ENCODE measurements at regions not wholly inside any gene's neighbourhood (a gene's known extent, or its start where the extent isn't known, plus 50 kb on each side); places are given as distances from the start of the nearest gene placed in this dataset.

GRCh38 chr10:128744092-128744491 lies 617.9 kb upstream of the MKI67 start:
- CTCF ChIA-PET: no interaction called here
- no peak overlapping the region for H3K4me3 Mint-ChIP-seq
- no peaks in the 10 kb centered on the region for H3K9me3 Mint-ChIP-seq (ENCODE audit: insufficient read depth)
- H3K36me3 Mint-ChIP-seq (ENCODE audit: low read depth): no peaks in the 10 kb centered on the region
- ATAC-seq (no peak), DNase-seq (no peak)
- POLR2A ChIA-PET: no interaction called here
- no peaks in the 10 kb centered on the region for H3K4me1 Mint-ChIP-seq (ENCODE audit: low read depth)
- H3K27ac Mint-ChIP-seq: no peak overlapping the region
- H3K27me3 Mint-ChIP-seq (ENCODE audit: low read depth): no peaks in the 10 kb centered on the region

DNA sequence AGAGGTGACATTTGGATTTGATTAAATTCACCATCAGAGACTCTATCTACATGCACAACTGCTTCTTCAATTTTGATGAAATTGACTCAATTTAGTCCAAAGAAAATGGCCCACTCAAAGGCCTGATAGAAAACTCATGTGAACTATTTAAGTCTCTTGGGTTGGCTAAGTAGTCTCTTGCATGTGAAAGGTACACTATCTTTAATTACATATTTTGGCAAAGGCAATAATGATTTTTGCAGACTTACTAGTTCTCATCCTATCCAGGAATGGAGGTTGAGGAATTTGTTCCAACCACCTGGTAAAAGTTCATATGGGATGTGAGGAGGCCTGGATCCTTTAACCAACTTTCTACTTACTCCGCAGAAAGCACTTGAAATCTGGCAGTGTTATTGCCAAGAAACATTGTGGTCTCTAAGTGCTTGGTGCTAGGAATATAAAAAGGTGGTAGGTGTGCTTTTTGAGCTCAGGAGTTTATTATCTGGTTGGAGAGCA lies 618.6 kb upstream of the MKI67 start:
- CTCF ChIA-PET: no interaction called here
- POLR2A ChIA-PET: no interaction called here
- Mint-ChIP-seq H3K27ac (no peak overlapping the region), H3K4me1 (ENCODE audit: low read depth) (no peaks in the 10 kb centered on the region), H3K36me3 (ENCODE audit: low read depth) (no peaks in the 10 kb centered on the region), H3K27me3 (ENCODE audit: low read depth) (no peaks in the 10 kb centered on the region), H3K4me3 (no peak overlapping the region), H3K9me3 (ENCODE audit: insufficient read depth) (no peaks in the 10 kb centered on the region)
- ATAC-seq (no peak), DNase-seq (no peak)

DNA sequence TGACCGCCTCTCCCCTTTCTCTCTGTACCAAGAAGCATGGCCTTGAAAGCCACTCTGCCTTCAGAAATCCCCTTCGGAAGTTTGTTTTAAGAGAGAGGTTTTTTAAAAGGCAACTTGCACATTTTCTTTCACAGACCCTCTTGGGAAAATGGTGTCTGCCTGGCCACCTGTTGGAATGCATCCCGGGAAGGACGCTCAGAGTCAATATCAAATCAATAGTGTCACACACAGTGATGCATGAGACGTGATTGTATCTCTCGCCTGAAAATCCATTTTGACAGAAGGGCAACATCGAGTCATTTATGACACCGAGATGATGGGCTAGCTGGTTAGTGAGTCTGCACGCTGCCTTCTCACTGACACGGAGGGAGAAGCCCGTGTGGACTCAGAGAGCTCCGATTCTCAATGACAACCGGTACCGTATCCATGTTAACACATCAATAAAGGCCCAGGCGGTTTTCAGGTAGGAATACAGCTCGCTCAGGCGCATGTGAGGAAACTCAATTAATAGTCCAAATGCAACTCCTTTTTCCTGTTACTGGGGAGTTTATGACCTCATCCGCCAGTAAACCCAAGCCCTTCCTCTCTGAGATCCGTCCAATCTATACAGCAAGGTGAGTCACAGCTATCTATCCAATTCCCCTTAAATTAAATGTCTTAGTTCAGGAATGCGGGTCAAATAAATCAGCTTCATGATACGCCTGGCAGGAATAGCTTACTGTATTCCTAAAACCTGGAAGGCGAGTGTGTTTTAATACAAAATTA lies 621.5 kb upstream of the MKI67 start:
- peaks cover 6% of the 10 kb centered on the region for H3K9me3 Mint-ChIP-seq (ENCODE audit: insufficient read depth)
- no peaks in the 10 kb centered on the region for H3K4me1 Mint-ChIP-seq (ENCODE audit: low read depth)
- H3K27me3 Mint-ChIP-seq (ENCODE audit: low read depth): no peaks in the 10 kb centered on the region
- DNase-seq: no peak
- ChIA-PET CTCF (no interaction called here), POLR2A (no interaction called here)
- no peak overlapping the region for H3K4me3 Mint-ChIP-seq
- no peaks in the 10 kb centered on the region for H3K36me3 Mint-ChIP-seq (ENCODE audit: low read depth)
- no peak overlapping the region for H3K27ac Mint-ChIP-seq
- ATAC-seq: no peak

GRCh38 chr10:128751284-128751683 lies 625.1 kb upstream of the MKI67 start:
- Mint-ChIP-seq H3K27ac (no peak overlapping the region), H3K4me1 (ENCODE audit: low read depth) (no peaks in the 10 kb centered on the region), H3K27me3 (ENCODE audit: low read depth) (no peaks in the 10 kb centered on the region), H3K36me3 (ENCODE audit: low read depth) (no peaks in the 10 kb centered on the region), H3K9me3 (ENCODE audit: insufficient read depth) (peaks cover 6% of the 10 kb centered on the region), H3K4me3 (no peak overlapping the region)
- ATAC-seq (no peak), DNase-seq (no peak)
- ChIA-PET CTCF (no interaction called here), POLR2A (no interaction called here)

DNA sequence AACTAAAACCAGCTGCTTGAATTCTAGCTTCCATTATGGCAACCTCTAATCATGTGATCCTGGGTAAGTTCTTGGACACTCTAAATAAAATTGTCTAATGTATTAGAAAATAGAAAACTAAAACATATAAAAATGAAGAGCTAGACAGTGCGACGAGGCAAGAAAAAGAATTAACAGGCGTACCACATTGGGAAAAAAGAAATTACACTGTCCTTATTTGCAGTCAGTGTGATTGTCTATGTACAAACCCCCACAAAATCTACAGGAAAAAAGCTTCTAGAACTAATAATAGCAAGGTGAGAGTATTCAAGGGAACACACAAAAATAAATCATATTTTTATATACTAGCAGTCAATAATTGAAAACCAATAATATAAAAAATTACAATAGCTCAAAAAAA lies 625.6 kb upstream of the MKI67 start:
- DNase-seq (no peak), ATAC-seq (no peak)
- CTCF ChIA-PET: no interaction called here
- POLR2A ChIA-PET: no interaction called here
- Mint-ChIP-seq H3K4me3 (no peak overlapping the region), H3K4me1 (ENCODE audit: low read depth) (no peaks in the 10 kb centered on the region), H3K27ac (no peak overlapping the region), H3K9me3 (ENCODE audit: insufficient read depth) (peaks cover 6% of the 10 kb centered on the region), H3K36me3 (ENCODE audit: low read depth) (no peaks in the 10 kb centered on the region), H3K27me3 (ENCODE audit: low read depth) (no peaks in the 10 kb centered on the region)

DNA sequence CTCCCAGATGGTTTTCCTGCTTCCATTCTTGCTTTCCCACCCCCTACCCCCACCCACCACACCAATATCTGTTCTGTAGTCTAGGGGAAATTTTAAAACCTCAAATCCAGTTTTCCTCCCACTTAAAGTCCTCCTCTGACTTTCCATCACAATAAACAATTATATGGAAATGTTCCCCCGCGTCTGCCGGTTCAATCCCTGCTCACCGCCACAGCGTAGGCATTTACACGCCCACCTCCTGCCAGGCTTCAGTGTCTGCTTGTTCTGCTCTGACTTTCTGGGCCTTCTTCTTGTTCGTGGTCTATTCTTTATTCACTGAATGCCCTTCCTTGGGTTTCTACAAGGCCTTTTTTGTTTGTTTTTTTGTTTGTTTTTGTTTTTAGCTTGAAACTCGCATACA lies 633.0 kb upstream of the MKI67 start:
- ATAC-seq (no peak), DNase-seq (no peak)
- Mint-ChIP-seq H3K4me3 (no peak overlapping the region), H3K9me3 (ENCODE audit: insufficient read depth) (no peaks in the 10 kb centered on the region), H3K27ac (no peak overlapping the region), H3K36me3 (ENCODE audit: low read depth) (no peaks in the 10 kb centered on the region), H3K4me1 (ENCODE audit: low read depth) (no peaks in the 10 kb centered on the region), H3K27me3 (ENCODE audit: low read depth) (no peaks in the 10 kb centered on the region)
- ChIA-PET POLR2A (no interaction called here), CTCF (no interaction called here)

DNA sequence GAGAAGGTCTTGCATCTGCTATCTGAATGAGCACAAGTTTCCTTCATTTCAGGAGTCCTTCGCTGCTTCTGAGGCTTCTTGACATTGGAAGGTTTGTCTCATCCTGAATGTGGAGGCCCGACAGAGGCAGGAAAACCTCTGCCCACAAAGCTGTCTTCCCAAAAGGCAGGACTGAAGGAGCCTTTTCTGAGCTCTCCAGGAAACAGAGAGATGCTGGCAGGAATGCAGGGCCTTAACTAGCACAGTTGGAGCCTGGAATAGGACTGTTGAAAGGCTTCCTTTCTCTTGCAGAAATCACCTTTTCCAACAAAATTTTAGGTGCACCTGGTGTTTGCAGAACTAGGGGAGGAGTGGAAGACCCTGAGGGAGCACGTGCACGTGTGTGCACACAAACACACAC lies 637.4 kb upstream of the MKI67 start:
- Mint-ChIP-seq H3K36me3 (ENCODE audit: low read depth) (no peaks in the 10 kb centered on the region), H3K27me3 (ENCODE audit: low read depth) (no peaks in the 10 kb centered on the region), H3K4me1 (ENCODE audit: low read depth) (no peaks in the 10 kb centered on the region), H3K9me3 (ENCODE audit: insufficient read depth) (no peaks in the 10 kb centered on the region), H3K4me3 (no peak overlapping the region), H3K27ac (no peak overlapping the region)
- POLR2A ChIA-PET: no interaction called here
- no peak for ATAC-seq
- CTCF ChIA-PET: no interaction called here
- no peak for DNase-seq

- H3K4me1 Mint-ChIP-seq (ENCODE audit: low read depth): no peaks in the 10 kb centered on the region
- ChIA-PET POLR2A (no interaction called here), CTCF (no interaction called here)
- H3K9me3 Mint-ChIP-seq (ENCODE audit: insufficient read depth): no peaks in the 10 kb centered on the region
- H3K36me3 Mint-ChIP-seq (ENCODE audit: low read depth): no peaks in the 10 kb centered on the region
- no peaks in the 10 kb centered on the region for H3K27me3 Mint-ChIP-seq (ENCODE audit: low read depth)
- ATAC-seq (no peak), DNase-seq (no peak)
- H3K4me3 Mint-ChIP-seq: no peak overlapping the region
- no peak overlapping the region for H3K27ac Mint-ChIP-seq
These were observed 638.0 kb upstream of the MKI67 start for GRCh38 chr10:128764190-128764589.

DNA sequence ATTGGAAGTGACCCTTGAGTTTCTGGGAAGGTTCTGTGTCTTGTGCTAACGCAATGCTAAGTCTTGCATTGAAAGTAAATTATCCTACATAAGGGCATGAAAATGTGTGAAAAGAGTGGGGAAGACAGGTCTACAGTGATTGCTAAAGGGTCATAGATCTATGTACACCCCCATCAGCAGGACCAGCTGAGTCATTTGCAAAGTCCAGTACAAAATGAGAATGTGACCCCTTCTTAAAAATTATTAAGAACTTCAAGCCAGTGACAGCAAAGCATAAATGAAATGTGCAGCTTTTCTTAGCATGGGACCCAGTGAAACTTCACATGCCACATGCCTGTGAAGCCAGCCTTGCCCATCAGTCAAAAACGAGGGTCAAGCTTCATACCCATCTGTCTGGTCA lies 640.7 kb upstream of the MKI67 start:
- H3K9me3 Mint-ChIP-seq (ENCODE audit: insufficient read depth): no peaks in the 10 kb centered on the region
- H3K4me1 Mint-ChIP-seq (ENCODE audit: low read depth): no peaks in the 10 kb centered on the region
- no peak for ATAC-seq
- no peak overlapping the region for H3K27ac Mint-ChIP-seq
- DNase-seq: no peak
- ChIA-PET POLR2A (no interaction called here), CTCF (no interaction called here)
- H3K4me3 Mint-ChIP-seq: no peak overlapping the region
- no peaks in the 10 kb centered on the region for H3K36me3 Mint-ChIP-seq (ENCODE audit: low read depth)
- no peaks in the 10 kb centered on the region for H3K27me3 Mint-ChIP-seq (ENCODE audit: low read depth)

GRCh38 chr10:128774979-128775378 lies 648.8 kb upstream of the MKI67 start:
- Mint-ChIP-seq H3K36me3 (ENCODE audit: low read depth) (no peaks in the 10 kb centered on the region), H3K9me3 (ENCODE audit: insufficient read depth) (no peaks in the 10 kb centered on the region)
- POLR2A ChIA-PET: no interaction called here

GRCh38 chr10:128775743-128776142 lies 649.5 kb upstream of the MKI67 start:
- Mint-ChIP-seq H3K9me3 (ENCODE audit: insufficient read depth) (no peaks in the 10 kb centered on the region), H3K4me3 (no peak overlapping the region), H3K4me1 (ENCODE audit: low read depth) (no peaks in the 10 kb centered on the region), H3K27ac (no peak overlapping the region), H3K36me3 (ENCODE audit: low read depth) (no peaks in the 10 kb centered on the region), H3K27me3 (ENCODE audit: low read depth) (no peaks in the 10 kb centered on the region)
- no peak for DNase-seq
- ChIA-PET POLR2A (no interaction called here), CTCF (no interaction called here)
- ATAC-seq: no peak

More at GRCh38 chr10:128774979-128775378, 648.8 kb upstream of the MKI67 start:
- no peak overlapping the region for H3K4me3 Mint-ChIP-seq
- ATAC-seq (no peak), DNase-seq (no peak)
- no peak overlapping the region for H3K27ac Mint-ChIP-seq
- no peaks in the 10 kb centered on the region for H3K4me1 Mint-ChIP-seq (ENCODE audit: low read depth)
- CTCF ChIA-PET: no interaction called here
- H3K27me3 Mint-ChIP-seq (ENCODE audit: low read depth): no peaks in the 10 kb centered on the region

DNA sequence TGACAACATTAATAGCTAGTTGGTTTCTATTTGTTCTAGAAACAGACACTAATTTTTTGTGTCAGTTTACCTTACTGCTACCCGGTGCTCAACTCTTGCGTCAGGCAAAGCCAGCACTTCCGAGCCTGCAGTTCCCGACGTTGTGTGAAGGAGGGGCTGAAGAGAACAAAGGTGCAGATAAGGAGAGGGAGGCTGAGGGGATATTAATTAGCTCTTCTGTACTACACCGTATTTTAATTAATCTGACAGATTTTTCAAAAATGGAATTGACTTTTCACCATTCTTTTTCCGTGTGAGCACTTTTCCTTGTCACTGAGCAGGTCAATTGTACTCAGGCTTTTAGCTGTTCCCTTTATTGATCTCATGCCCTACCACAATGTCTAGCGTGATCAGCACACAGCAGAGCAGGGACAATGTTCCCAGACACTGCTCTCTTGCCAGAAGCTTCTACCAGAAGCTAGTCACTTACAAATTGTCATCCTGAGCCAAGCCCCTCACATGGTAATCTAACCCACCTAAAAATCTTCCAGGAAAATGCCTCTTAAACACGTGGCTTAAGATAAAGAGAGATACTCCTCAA lies 650.5 kb upstream of the MKI67 start:
- ChIA-PET CTCF (no interaction called here), POLR2A (no interaction called here)
- no peak for DNase-seq
- H3K27me3 Mint-ChIP-seq (ENCODE audit: low read depth): no peaks in the 10 kb centered on the region
- ATAC-seq: no peak
- no peak overlapping the region for H3K4me3 Mint-ChIP-seq
- no peaks in the 10 kb centered on the region for H3K9me3 Mint-ChIP-seq (ENCODE audit: insufficient read depth)
- H3K4me1 Mint-ChIP-seq (ENCODE audit: low read depth): no peaks in the 10 kb centered on the region
- H3K36me3 Mint-ChIP-seq (ENCODE audit: low read depth): no peaks in the 10 kb centered on the region
- H3K27ac Mint-ChIP-seq: no peak overlapping the region

DNA sequence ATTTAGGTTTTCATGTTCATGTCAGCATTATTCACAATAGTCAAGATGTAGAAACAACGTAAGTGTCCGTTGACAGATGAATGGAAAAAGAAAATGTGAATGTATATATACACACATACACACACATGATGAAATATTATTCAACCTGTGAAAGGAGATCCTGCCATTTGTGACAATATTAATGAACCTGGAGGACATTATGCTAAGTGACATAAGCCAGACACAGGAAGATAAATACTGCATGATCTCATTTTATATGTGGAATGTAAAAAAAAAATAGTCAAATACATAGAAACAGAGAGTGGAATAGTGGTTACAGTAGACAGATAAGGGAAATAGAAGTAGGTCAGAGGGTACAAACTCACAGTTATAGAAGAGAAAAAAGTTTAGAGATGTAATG lies 651.1 kb upstream of the MKI67 start:
- H3K9me3 Mint-ChIP-seq (ENCODE audit: insufficient read depth): no peaks in the 10 kb centered on the region
- H3K4me3 Mint-ChIP-seq: no peak overlapping the region
- ATAC-seq (no peak), DNase-seq (no peak)
- no peaks in the 10 kb centered on the region for H3K4me1 Mint-ChIP-seq (ENCODE audit: low read depth)
- POLR2A ChIA-PET: no interaction called here
- H3K27ac Mint-ChIP-seq: no peak overlapping the region
- no peaks in the 10 kb centered on the region for H3K27me3 Mint-ChIP-seq (ENCODE audit: low read depth)
- CTCF ChIA-PET: no interaction called here
- no peaks in the 10 kb centered on the region for H3K36me3 Mint-ChIP-seq (ENCODE audit: low read depth)
